Activated naive CD4-positive, alpha-beta T cell treated with anti-CD3 and anti-CD28 coated beads for 36 hours (primary cell): ENCODE measurements at regions not wholly inside any gene's neighbourhood (a gene's known extent, or its start where the extent isn't known, plus 50 kb on each side); places are given as distances from the start of the nearest gene placed in this dataset.
"Not testable (repeated sequence)": the region's sequence is repeated elsewhere in the genome, so short reads cannot be mapped to it uniquely, and the experiment has no call there.

Experiments used
- CTCF ChIA-PET: fragments of 350-600 bp; sonication (Branson Sonifier 250); formaldehyde crosslinking; loops from one replicate; lab custom pipeline; 2021; ENCODE audit warnings: antibody characterized with exemption; lab: Charles Lee
- DNase-seq: peaks from one replicate; pipeline ENCODE4 v3.0.0-alpha.2; 2020
- H3K27ac Mint-ChIP-seq: one replicate; pipeline ENCODE4 v1.8.0; 2021; ENCODE audit warnings: mild to moderate bottlenecking, mixed read lengths
- H3K27me3 Mint-ChIP-seq: one replicate; pipeline ENCODE4 v1.8.0; 2021; ENCODE audit warnings: low read depth, mixed read lengths
- H3K36me3 Mint-ChIP-seq: one replicate; pipeline ENCODE4 v1.8.0; 2021; ENCODE audit warnings: low read depth, mixed read lengths
- H3K4me1 Mint-ChIP-seq: one replicate; pipeline ENCODE4 v1.8.0; 2021; ENCODE audit warnings: low read depth, mixed read lengths
- H3K4me3 Mint-ChIP-seq: one replicate; pipeline ENCODE4 v1.8.0; 2021; ENCODE audit warnings: mild to moderate bottlenecking, moderate library complexity, mixed read lengths
- H3K9me3 Mint-ChIP-seq: one replicate; pipeline ENCODE4 v1.8.0; 2021; ENCODE audit warnings: mixed read lengths
- intact Hi-C: fragments of 100-400 bp; cut with micrococcal nuclease; formaldehyde crosslinking; loops from one replicate; pipeline ENCODE4 v1.15.1; 2023

- H3K27me3 Mint-ChIP-seq, H3K27ac Mint-ChIP-seq, H3K4me3 Mint-ChIP-seq, CTCF ChIA-PET, intact Hi-C loops, DNase-seq, H3K9me3 Mint-ChIP-seq, H3K4me1 Mint-ChIP-seq, H3K36me3 Mint-ChIP-seq: not testable (repeated sequence)
Observed at GRCh38 chr15:53923741-53924140, 54.5 kb upstream of the UNC13C start.

DNA sequence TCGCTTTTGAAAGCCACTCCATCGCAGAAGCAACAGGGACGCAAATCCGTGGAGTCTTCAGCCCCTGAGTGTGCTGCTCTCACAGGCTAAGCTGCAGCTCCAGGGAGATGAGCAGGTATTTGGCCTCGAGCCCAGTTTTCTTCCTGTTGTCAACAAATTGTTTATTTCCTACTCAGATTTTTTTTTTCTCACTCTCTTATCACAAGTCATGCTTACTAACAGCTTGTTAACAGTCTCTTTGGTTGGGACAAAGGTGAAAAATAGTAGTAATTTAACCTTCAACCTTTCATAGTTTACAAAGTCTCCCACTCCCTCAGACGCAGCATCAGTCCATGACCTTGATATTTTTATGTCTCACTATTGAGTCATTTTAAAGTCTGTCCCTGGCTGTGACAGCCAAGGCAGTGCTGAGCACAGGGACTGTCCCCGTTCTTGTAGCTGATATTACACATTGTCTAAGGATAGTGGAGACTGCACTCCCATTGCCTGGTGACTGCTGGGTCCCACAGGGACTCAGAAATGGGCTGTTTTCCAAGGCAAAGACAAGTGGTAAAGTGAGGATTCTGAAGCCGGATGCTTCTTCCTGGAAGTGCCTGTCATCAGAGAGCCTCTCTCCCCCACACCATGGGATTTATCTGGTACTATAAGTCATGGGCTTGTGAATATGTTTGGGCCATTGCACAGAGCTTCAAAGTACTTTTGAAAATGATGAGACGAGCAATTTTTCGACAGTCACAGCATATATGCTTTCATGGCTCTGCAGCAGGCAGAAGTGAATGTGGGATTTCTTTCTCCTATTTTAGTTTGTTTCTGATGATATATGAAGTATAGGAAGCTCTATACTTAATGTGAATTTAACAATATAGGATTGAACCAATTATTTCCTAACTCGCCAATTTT lies 59.8 kb upstream of the UNC13C start:
- Mint-ChIP-seq H3K27ac (no peak overlapping the region), H3K9me3 (no peaks in the 10 kb centered on the region), H3K36me3 (no peaks in the 10 kb centered on the region), H3K4me3 (no peak overlapping the region), H3K4me1 (no peaks in the 10 kb centered on the region), H3K27me3 (peaks cover 2% of the 10 kb centered on the region)
- intact Hi-C loops: no loop called here
- DNase-seq: no peak
- CTCF ChIA-PET: no interaction called here

GRCh38 chr15:53917109-53917508 lies 61.1 kb upstream of the UNC13C start:
- no peaks in the 10 kb centered on the region for H3K9me3 Mint-ChIP-seq
- CTCF ChIA-PET: no interaction called here

GRCh38 chr15:53911431-53911830 lies 66.8 kb upstream of the UNC13C start:
- no peaks in the 10 kb centered on the region for H3K27me3 Mint-ChIP-seq
- no peaks in the 10 kb centered on the region for H3K4me1 Mint-ChIP-seq
- intact Hi-C loops: no loop called here
- no peaks in the 10 kb centered on the region for H3K36me3 Mint-ChIP-seq
- CTCF ChIA-PET: no interaction called here
- no peak overlapping the region for H3K27ac Mint-ChIP-seq
- DNase-seq: no peak
- H3K9me3 Mint-ChIP-seq: no peaks in the 10 kb centered on the region
- no peak overlapping the region for H3K4me3 Mint-ChIP-seq

More at GRCh38 chr15:53917109-53917508, 61.1 kb upstream of the UNC13C start:
- peaks cover 2% of the 10 kb centered on the region for H3K27me3 Mint-ChIP-seq
- H3K4me3 Mint-ChIP-seq: no peak overlapping the region
- intact Hi-C loops: no loop called here
- DNase-seq: no peak
- H3K27ac Mint-ChIP-seq: no peak overlapping the region
- H3K36me3 Mint-ChIP-seq: no peaks in the 10 kb centered on the region
- H3K4me1 Mint-ChIP-seq: no peaks in the 10 kb centered on the region

GRCh38 chr15:53910852-53911251 lies 67.4 kb upstream of the UNC13C start:
- H3K4me3 Mint-ChIP-seq: no peak overlapping the region
- intact Hi-C loops: no loop called here
- H3K27me3 Mint-ChIP-seq: no peaks in the 10 kb centered on the region
- H3K27ac Mint-ChIP-seq: no peak overlapping the region
- no peaks in the 10 kb centered on the region for H3K9me3 Mint-ChIP-seq
- no peaks in the 10 kb centered on the region for H3K36me3 Mint-ChIP-seq
- CTCF ChIA-PET: no interaction called here
- H3K4me1 Mint-ChIP-seq: no peaks in the 10 kb centered on the region
- no peak for DNase-seq

- H3K9me3 Mint-ChIP-seq: no peaks in the 10 kb centered on the region
- H3K27me3 Mint-ChIP-seq: no peaks in the 10 kb centered on the region
- no peak for DNase-seq
- intact Hi-C loops: no loop called here
- H3K27ac Mint-ChIP-seq: no peak overlapping the region
- no peaks in the 10 kb centered on the region for H3K4me1 Mint-ChIP-seq
- CTCF ChIA-PET: interaction anchor here (0.7 kb wide), 1 partner anchor 18 kb away, joined by 4 read pairs; no protein-coding TSS in a partner anchor
- H3K4me3 Mint-ChIP-seq: no peak overlapping the region
- no peaks in the 10 kb centered on the region for H3K36me3 Mint-ChIP-seq
Observed at GRCh38 chr15:53910236-53910849, 67.9 kb upstream of the UNC13C start.

DNA sequence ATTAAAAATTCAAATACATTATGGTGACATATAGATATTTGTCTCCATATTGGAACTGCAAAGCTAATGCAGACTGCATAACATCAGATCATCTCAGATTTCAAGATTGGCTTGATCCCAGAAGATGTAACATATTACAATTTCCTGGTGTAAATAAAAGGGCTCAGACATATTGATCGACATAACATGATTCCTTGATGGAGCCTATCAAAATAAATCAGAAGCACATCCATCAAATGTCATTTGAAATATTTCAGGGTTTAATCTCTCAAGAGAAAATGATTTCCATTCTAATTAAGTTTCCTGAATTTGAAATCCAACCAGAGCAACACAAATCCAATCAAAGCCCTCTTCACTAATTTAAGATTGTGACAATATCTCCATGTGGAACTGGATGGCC lies 75.1 kb upstream of the UNC13C start:
- no peak for DNase-seq
- intact Hi-C loops: no loop called here
- Mint-ChIP-seq H3K27ac (no peak overlapping the region), H3K36me3 (no peaks in the 10 kb centered on the region), H3K27me3 (peaks cover 11% of the 10 kb centered on the region), H3K9me3 (no peaks in the 10 kb centered on the region), H3K4me1 (no peaks in the 10 kb centered on the region), H3K4me3 (no peak overlapping the region)
- CTCF ChIA-PET: no interaction called here

DNA sequence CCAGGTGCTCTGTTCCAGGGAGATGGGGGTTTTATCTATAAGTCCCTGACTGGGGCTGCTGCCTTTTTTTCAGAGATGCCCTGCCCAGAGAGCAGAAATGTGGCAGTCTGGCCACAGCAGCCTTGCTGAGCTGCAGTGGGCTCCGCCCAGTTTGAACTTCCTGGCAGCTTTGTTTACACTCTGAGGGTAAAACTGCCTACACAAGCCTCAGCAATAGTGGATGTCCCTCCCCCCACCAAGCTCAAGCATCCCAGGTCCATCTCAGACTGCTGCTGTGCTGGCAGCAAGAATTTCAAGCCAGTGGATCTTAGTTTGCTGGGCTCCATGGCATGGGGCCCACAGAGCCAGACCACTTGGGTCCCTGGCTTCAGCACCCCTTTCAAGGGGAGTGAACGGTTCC lies 84.8 kb upstream of the UNC13C start:
- H3K9me3 Mint-ChIP-seq, H3K36me3 Mint-ChIP-seq, H3K4me1 Mint-ChIP-seq, intact Hi-C loops, H3K27ac Mint-ChIP-seq, H3K27me3 Mint-ChIP-seq, H3K4me3 Mint-ChIP-seq, DNase-seq: not testable (repeated sequence)
- CTCF ChIA-PET: interaction anchor here (0.7 kb wide), 1 partner anchor 102 kb away, joined by 3 read pairs; no protein-coding TSS in a partner anchor

- H3K36me3 Mint-ChIP-seq, H3K27ac Mint-ChIP-seq, CTCF ChIA-PET, intact Hi-C loops, DNase-seq, H3K4me1 Mint-ChIP-seq, H3K9me3 Mint-ChIP-seq, H3K27me3 Mint-ChIP-seq, H3K4me3 Mint-ChIP-seq: not testable (repeated sequence)
Observed at GRCh38 chr15:53891862-53892261, 86.4 kb upstream of the UNC13C start.

GRCh38 chr15:53884441-53884840 lies 93.8 kb upstream of the UNC13C start:
- peaks cover 3% of the 10 kb centered on the region for H3K9me3 Mint-ChIP-seq
- H3K4me3 Mint-ChIP-seq: no peak overlapping the region
- no peak overlapping the region for H3K27ac Mint-ChIP-seq
- H3K36me3 Mint-ChIP-seq: no peaks in the 10 kb centered on the region
- intact Hi-C loops: no loop called here
- no peaks in the 10 kb centered on the region for H3K4me1 Mint-ChIP-seq
- no peak for DNase-seq
- H3K27me3 Mint-ChIP-seq: no peaks in the 10 kb centered on the region
- CTCF ChIA-PET: no interaction called here

DNA sequence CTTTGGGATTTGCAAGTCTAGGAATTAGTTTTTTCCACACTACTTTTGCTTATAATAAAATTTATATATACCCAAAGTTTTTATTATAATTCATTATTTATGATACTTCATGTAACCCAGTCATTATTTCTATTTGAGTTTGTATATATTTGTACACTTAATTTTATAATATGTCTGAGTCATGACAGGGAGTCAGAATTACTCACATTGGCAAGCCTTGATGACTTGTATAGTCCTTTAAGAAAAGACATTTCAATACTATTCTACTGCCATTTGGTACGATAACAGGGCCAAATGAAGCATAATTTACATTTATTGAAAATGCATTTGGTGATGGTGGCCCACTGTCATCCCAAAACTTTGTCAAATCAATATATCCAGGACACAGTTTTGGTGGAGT lies 95.9 kb upstream of the UNC13C start:
- Mint-ChIP-seq H3K27me3 (peaks cover 4% of the 10 kb centered on the region), H3K9me3 (peaks cover 2% of the 10 kb centered on the region), H3K27ac (no peak overlapping the region), H3K4me1 (no peaks in the 10 kb centered on the region), H3K4me3 (no peak overlapping the region), H3K36me3 (no peaks in the 10 kb centered on the region)
- no peak for DNase-seq
- CTCF ChIA-PET: no interaction called here
- intact Hi-C loops: no loop called here

GRCh38 chr15:53880357-53880756 lies 97.9 kb upstream of the UNC13C start:
- no peak overlapping the region for H3K27ac Mint-ChIP-seq
- H3K27me3 Mint-ChIP-seq: peaks cover 4% of the 10 kb centered on the region
- intact Hi-C loops: no loop called here
- CTCF ChIA-PET: no interaction called here
- H3K9me3 Mint-ChIP-seq: no peaks in the 10 kb centered on the region
- no peaks in the 10 kb centered on the region for H3K4me1 Mint-ChIP-seq
- no peak for DNase-seq
- H3K4me3 Mint-ChIP-seq: no peak overlapping the region
- H3K36me3 Mint-ChIP-seq: no peaks in the 10 kb centered on the region

- CTCF ChIA-PET: no interaction called here
- peaks cover 2% of the 10 kb centered on the region for H3K9me3 Mint-ChIP-seq
- no peak overlapping the region for H3K4me3 Mint-ChIP-seq
- no peaks in the 10 kb centered on the region for H3K36me3 Mint-ChIP-seq
- no peak for DNase-seq
- H3K4me1 Mint-ChIP-seq: no peaks in the 10 kb centered on the region
- intact Hi-C loops: no loop called here
- no peak overlapping the region for H3K27ac Mint-ChIP-seq
- H3K27me3 Mint-ChIP-seq: peaks cover 4% of the 10 kb centered on the region
Observed at GRCh38 chr15:53875711-53876110, 102.5 kb upstream of the UNC13C start.
